SK-N-SH treated with all-trans-retinoic acid at 6 μM for 48 hours (cell line): ENCODE measurements at regions not wholly inside any gene's neighbourhood (a gene's known extent, or its start where the extent isn't known, plus 50 kb on each side); places are given as distances from the start of the nearest gene placed in this dataset.

Experiments
- ATAC-seq: fragments of 200-7000 bp; cut with Tn5 transposase; 3 replicates; pipeline ENCODE4 v1.9.1; 2020; ENCODE audit warnings: mild to moderate bottlenecking, moderate library complexity
- BACH2 ChIP-seq: fragments of 250-450 bp; sonication (Bioruptor Pico); IDR thresholded peaks from 2 replicates; pipeline ENCODE4 v1.9.0; 2021; ENCODE audit warnings: mild to moderate bottlenecking, borderline replicate concordance
- CSDC2 ChIP-seq: fragments of 250-450 bp; sonication (Bioruptor Pico); IDR thresholded peaks from 2 replicates; pipeline ENCODE4 v1.5.0; 2020; ENCODE audit warnings: mild to moderate bottlenecking, moderate library complexity
- ESRRG ChIP-seq: fragments of 250-450 bp; sonication (Bioruptor Pico); IDR thresholded peaks from 2 replicates; pipeline ENCODE4 v1.6.1; 2021; ENCODE audit warnings: mild to moderate bottlenecking
- ISL1 ChIP-seq: fragments of 250-450 bp; sonication (Bioruptor Pico); IDR thresholded peaks from 2 replicates; pipeline ENCODE4 v2.1.2; 2022; ENCODE audit warnings: mild to moderate bottlenecking, moderate library complexity
- OSR1 ChIP-seq: fragments of 250-450 bp; sonication (Bioruptor Pico); IDR thresholded peaks from 2 replicates; pipeline ENCODE4 v1.8.0; 2022; ENCODE audit warnings: moderate library complexity, mild to moderate bottlenecking, inconsistent platforms
- PATZ1 ChIP-seq: fragments of 250-450 bp; sonication (Bioruptor Pico); IDR thresholded peaks from 2 replicates; pipeline ENCODE4 v1.8.0; 2020; ENCODE audit warnings: mild to moderate bottlenecking, moderate library complexity, borderline replicate concordance
- POU6F1 ChIP-seq: fragments of 250-450 bp; sonication (Bioruptor Pico); IDR thresholded peaks from 2 replicates; pipeline ENCODE4 v1.8.0; 2021; ENCODE audit warnings: low read depth, mild to moderate bottlenecking, moderate library complexity, borderline replicate concordance
- PPARA ChIP-seq: fragments of 250-450 bp; sonication (Bioruptor Pico); IDR thresholded peaks from 2 replicates; pipeline ENCODE4 v1.5.0; 2020; ENCODE audit warnings: mild to moderate bottlenecking, borderline replicate concordance
- RARB ChIP-seq: fragments of 250-450 bp; sonication (Bioruptor Pico); IDR thresholded peaks from 2 replicates; pipeline ENCODE4 v1.8.0; 2021; ENCODE audit warnings: mild to moderate bottlenecking, moderate library complexity
- SNAI2 ChIP-seq: fragments of 250-450 bp; sonication (Bioruptor Pico); IDR thresholded peaks from 2 replicates; pipeline ENCODE4 v1.5.0; 2020; ENCODE audit warnings: mild to moderate bottlenecking, moderate library complexity
- TCF4 ChIP-seq: fragments of 250-450 bp; sonication (Bioruptor Pico); IDR thresholded peaks from 2 replicates; pipeline ENCODE4 v1.8.0; 2021; ENCODE audit warnings: mild to moderate bottlenecking, moderate library complexity, borderline replicate concordance
- TOX ChIP-seq: fragments of 250-450 bp; sonication (Bioruptor Pico); IDR thresholded peaks from 2 replicates; pipeline ENCODE4 v1.8.0; 2021; ENCODE audit warnings: mild to moderate bottlenecking, moderate library complexity, borderline replicate concordance
- ZC3H10 ChIP-seq: fragments of 250-450 bp; sonication (Bioruptor Pico); IDR thresholded peaks from 2 replicates; pipeline ENCODE4 v1.5.1; 2021; ENCODE audit warnings: mild to moderate bottlenecking, moderate library complexity
- ZFP3 ChIP-seq: fragments of 250-450 bp; sonication (Bioruptor Pico); IDR thresholded peaks from 2 replicates; pipeline ENCODE4 v1.5.0; 2020; ENCODE audit warnings: mild to moderate bottlenecking, moderate library complexity
- ZFP30 ChIP-seq: fragments of 450-650 bp; formaldehyde crosslinking; IDR thresholded peaks from 2 replicates; pipeline ENCODE4 v1.5.0; 2022; ENCODE audit warnings: mild to moderate bottlenecking, moderate library complexity
- ZNF565 ChIP-seq: fragments of 450-650 bp; formaldehyde crosslinking; conservative IDR thresholded peaks from 2 replicates; pipeline ENCODE4 v1.5.0; 2020; ENCODE audit warnings: low read depth, mild to moderate bottlenecking, moderate library complexity
- ZNF70 ChIP-seq: fragments of 450-650 bp; formaldehyde crosslinking; IDR thresholded peaks from 2 replicates; pipeline ENCODE4 v1.5.0; 2020; ENCODE audit warnings: mild to moderate bottlenecking, moderate library complexity
- ZNF8 ChIP-seq: fragments of 450-650 bp; formaldehyde crosslinking; IDR thresholded peaks from 2 replicates; pipeline ENCODE4 v1.5.0; 2020; ENCODE audit warnings: mild to moderate bottlenecking, moderate library complexity
- TF ChIP-seq, protein P1 (sequence below): fragments of 250-450 bp; sonication (Bioruptor Pico); IDR thresholded peaks from 2 replicates; pipeline ENCODE4 v1.5.1; 2020; ENCODE audit warnings: low read depth, mild to moderate bottlenecking, moderate library complexity
- TF ChIP-seq, protein P2 (sequence below): fragments of 250-450 bp; sonication (Bioruptor Pico); IDR thresholded peaks from 2 replicates; pipeline ENCODE4 v1.5.1; 2021; ENCODE audit warnings: mild to moderate bottlenecking, moderate library complexity
- TF ChIP-seq, protein P3 (sequence below): fragments of 250-450 bp; sonication (Bioruptor Pico); IDR thresholded peaks from 2 replicates; pipeline ENCODE4 v1.5.0; 2020; ENCODE audit warnings: mild to moderate bottlenecking, moderate library complexity

DNA sequence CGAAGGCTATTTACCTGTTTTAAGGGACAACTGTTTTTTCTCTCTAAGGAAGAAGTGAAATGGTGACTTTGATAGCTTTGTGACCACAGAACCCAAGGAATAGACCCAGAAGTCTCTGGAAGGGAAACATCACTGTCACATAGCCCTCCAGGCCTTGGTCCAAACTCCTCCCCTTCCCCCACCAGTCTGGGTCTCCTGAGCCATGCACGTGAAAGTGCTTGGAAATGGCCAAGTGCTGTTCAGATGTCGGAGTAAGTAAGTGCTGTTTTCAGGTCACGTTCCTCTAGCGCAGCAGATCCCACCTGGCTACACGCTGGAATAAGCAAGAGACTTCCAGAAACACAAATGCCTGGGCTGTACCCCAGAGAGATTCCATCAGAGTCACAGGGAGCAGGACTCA is 73.0 kb upstream of the AFF3 start:
- TF ChIP-seq ZNF70 (CRISPR knock-in tag) (no peak), ZC3H10 (no peak), PATZ1 (CRISPR knock-in tag) (no peak), POU6F1 (no peak), ZFP3 (CRISPR knock-in tag) (no peak), ESRRG (CRISPR knock-in tag) (no peak), OSR1 (CRISPR knock-in tag) (no peak), ZNF565 (CRISPR knock-in tag) (no peak), SNAI2 (CRISPR knock-in tag) (no peak), TOX (no peak), PPARA (no peak), ZNF8 (CRISPR knock-in tag) (no peak), BACH2 (no peak), TCF4 (CRISPR knock-in tag) (no peak), CSDC2 (CRISPR knock-in tag) (no peak)
- TF ChIP-seq, protein P1, sequence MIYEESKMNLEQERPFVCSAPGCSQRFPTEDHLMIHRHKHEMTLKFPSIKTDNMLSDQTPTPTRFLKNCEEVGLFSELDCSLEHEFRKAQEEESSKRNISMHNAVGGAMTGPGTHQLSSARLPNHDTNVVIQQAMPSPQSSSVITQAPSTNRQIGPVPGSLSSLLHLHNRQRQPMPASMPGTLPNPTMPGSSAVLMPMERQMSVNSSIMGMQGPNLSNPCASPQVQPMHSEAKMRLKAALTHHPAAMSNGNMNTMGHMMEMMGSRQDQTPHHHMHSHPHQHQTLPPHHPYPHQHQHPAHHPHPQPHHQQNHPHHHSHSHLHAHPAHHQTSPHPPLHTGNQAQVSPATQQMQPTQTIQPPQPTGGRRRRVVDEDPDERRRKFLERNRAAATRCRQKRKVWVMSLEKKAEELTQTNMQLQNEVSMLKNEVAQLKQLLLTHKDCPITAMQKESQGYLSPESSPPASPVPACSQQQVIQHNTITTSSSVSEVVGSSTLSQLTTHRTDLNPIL (CRISPR knock-in tag) = no peak
- TF ChIP-seq, protein P2, sequence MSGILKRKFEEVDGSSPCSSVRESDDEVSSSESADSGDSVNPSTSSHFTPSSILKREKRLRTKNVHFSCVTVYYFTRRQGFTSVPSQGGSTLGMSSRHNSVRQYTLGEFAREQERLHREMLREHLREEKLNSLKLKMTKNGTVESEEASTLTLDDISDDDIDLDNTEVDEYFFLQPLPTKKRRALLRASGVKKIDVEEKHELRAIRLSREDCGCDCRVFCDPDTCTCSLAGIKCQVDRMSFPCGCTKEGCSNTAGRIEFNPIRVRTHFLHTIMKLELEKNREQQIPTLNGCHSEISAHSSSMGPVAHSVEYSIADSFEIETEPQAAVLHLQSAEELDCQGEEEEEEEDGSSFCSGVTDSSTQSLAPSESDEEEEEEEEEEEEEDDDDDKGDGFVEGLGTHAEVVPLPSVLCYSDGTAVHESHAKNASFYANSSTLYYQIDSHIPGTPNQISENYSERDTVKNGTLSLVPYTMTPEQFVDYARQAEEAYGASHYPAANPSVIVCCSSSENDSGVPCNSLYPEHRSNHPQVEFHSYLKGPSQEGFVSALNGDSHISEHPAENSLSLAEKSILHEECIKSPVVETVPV = no peak
- ATAC-seq = no peak

- ATAC-seq = no peak
- TF ChIP-seq ESRRG (CRISPR knock-in tag) (no peak), SNAI2 (CRISPR knock-in tag) (no peak), ZNF565 (CRISPR knock-in tag) (no peak), RARB (CRISPR knock-in tag) (no peak), ZC3H10 (no peak), ZFP3 (CRISPR knock-in tag) (no peak), PATZ1 (CRISPR knock-in tag) (no peak), ISL1 (CRISPR knock-in tag) (no peak), TCF4 (CRISPR knock-in tag) (no peak), ZFP30 (CRISPR knock-in tag) (no peak), ZNF8 (CRISPR knock-in tag) (no peak), OSR1 (CRISPR knock-in tag) (no peak), POU6F1 (no peak)
- TF ChIP-seq, protein P3, sequence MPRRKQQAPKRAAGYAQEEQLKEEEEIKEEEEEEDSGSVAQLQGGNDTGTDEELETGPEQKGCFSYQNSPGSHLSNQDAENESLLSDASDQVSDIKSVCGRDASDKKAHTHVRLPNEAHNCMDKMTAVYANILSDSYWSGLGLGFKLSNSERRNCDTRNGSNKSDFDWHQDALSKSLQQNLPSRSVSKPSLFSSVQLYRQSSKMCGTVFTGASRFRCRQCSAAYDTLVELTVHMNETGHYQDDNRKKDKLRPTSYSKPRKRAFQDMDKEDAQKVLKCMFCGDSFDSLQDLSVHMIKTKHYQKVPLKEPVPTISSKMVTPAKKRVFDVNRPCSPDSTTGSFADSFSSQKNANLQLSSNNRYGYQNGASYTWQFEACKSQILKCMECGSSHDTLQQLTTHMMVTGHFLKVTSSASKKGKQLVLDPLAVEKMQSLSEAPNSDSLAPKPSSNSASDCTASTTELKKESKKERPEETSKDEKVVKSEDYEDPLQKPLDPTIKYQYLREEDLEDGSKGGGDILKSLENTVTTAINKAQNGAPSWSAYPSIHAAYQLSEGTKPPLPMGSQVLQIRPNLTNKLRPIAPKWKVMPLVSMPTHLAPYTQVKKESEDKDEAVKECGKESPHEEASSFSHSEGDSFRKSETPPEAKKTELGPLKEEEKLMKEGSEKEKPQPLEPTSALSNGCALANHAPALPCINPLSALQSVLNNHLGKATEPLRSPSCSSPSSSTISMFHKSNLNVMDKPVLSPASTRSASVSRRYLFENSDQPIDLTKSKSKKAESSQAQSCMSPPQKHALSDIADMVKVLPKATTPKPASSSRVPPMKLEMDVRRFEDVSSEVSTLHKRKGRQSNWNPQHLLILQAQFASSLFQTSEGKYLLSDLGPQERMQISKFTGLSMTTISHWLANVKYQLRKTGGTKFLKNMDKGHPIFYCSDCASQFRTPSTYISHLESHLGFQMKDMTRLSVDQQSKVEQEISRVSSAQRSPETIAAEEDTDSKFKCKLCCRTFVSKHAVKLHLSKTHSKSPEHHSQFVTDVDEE (CRISPR knock-in tag) = no peak
- TF ChIP-seq, protein P2 = no peak
Measured at GRCh38 chr2:100214265-100214971, 72.0 kb upstream of the AFF3 start.
